Keratinocyte (primary cell): ENCODE measurements at regions not wholly inside any gene's neighbourhood (a gene's known extent, or its start where the extent isn't known, plus 50 kb on each side); places are given as distances from the start of the nearest gene placed in this dataset.

Experiments
- CTCF ChIP-seq, 3 experiments: IDR thresholded peaks in 1 of 3; conservative IDR thresholded peaks in 1 of 3; optimal IDR thresholded peaks in 1 of 3; 2 replicates in 2 of 3; 3 replicates in 1 of 3; pipeline versions ENCODE3 to v1.5.1; 2011; ENCODE audit warnings: low read length in 3 of 3, mild to moderate bottlenecking in 3 of 3, moderate library complexity in 2 of 3, control low read depth in 1 of 3, inconsistent platforms in 1 of 3; ENCODE audit not compliant: insufficient read depth in 2 of 3; ENCODE audit errors: extremely low read depth in 1 of 3
- EZH2 ChIP-seq: IDR thresholded peaks from one replicate; pipeline ENCODE4 v1.6.1; 2012; ENCODE audit warnings: inconsistent platforms, mild to moderate bottlenecking, low read length, moderate library complexity

GRCh38 chr13:78136966-78137365 lies 218.3 kb upstream of the EDNRB start:
- TF ChIP-seq CTCF (optimal IDR thresholded peaks at IDR 0.05 in 1 of 3, IDR thresholded peaks at IDR 0.05 in 1 of 3, conservative IDR thresholded peaks at IDR 0.05 in 1 of 3; ENCODE audit: extremely low read depth in 1 of 3, insufficient read depth in 2 of 3, low read length in 3 of 3) (no peak), EZH2 (no peak)
